B cell (primary cell): ENCODE measurements at regions not wholly inside any gene's neighbourhood (a gene's known extent, or its start where the extent isn't known, plus 50 kb on each side); places are given as distances from the start of the nearest gene placed in this dataset.

Experiments
- ATAC-seq: fragments of 200-7000 bp; cut with Tn5 transposase; one replicate; pipeline ENCODE4 v1.10.0; 2021; ENCODE audit warnings: low read depth, mild to moderate bottlenecking, moderate number of reproducible peaks, moderate library complexity
- CTCF ChIA-PET: fragments of 350-600 bp; sonication (Branson Sonifier 250); formaldehyde crosslinking; loops from one replicate; lab custom pipeline; 2021; ENCODE audit warnings: antibody characterized with exemption, inconsistent platforms; lab: Charles Lee
- POLR2A ChIA-PET: fragments of 350-600 bp; sonication (Branson Sonifier 250); formaldehyde crosslinking; loops from one replicate; lab custom pipeline; 2021; ENCODE audit warnings: antibody characterized with exemption; lab: Charles Lee
- DNase-seq: peaks from one replicate; pipeline ENCODE4 v3.0.0; 2013
- H2AFZ ChIP-seq: 2 replicates; pipeline ENCODE4 v1.6.1; 2012; ENCODE audit warnings: mild to moderate bottlenecking, low read depth, low read length; ENCODE audit not compliant: insufficient read depth, poor library complexity, severe bottlenecking
- H3K27ac ChIP-seq, 2 donors: 1 replicate in 1 of 2; 2 replicates in 1 of 2; pipeline ENCODE4 v1.5.1; 2012 to 2013; ENCODE audit warnings: low read length in 2 of 2, mild to moderate bottlenecking in 2 of 2, moderate library complexity in 1 of 2
- H3K27me3 ChIP-seq, 4 experiments: fragments of 200-600 bp in 1 of 4; sonication (generic) in 1 of 4; replicated peaks in 1 of 4; 1 replicate in 2 of 4; 2 replicates in 2 of 4; pipeline versions ENCODE4 v1.6.1 to v1.7.0; 2013 to 2016; ENCODE audit warnings: low read length in 3 of 4, mild to moderate bottlenecking in 2 of 4, mixed read lengths in 1 of 4, moderate library complexity in 1 of 4; ENCODE audit not compliant: insufficient read depth in 4 of 4, control insufficient read depth in 3 of 4; ENCODE audit errors: control extremely low read depth in 1 of 4
- H3K36me3 ChIP-seq, 2 experiments: replicated peaks in 1 of 2; 1 replicate in 1 of 2; 2 replicates in 1 of 2; pipeline versions ENCODE4 v1.6.1 to v1.7.1; 2013; ENCODE audit warnings: low read length in 1 of 2; ENCODE audit not compliant: insufficient read depth in 2 of 2, control insufficient read depth in 1 of 2; ENCODE audit errors: control extremely low read depth in 1 of 2, extremely low read depth in 1 of 2
- H3K4me1 ChIP-seq, 2 donors: fragments of 200-600 bp in 1 of 2; sonication (generic) in 1 of 2; 1 replicate in 1 of 2; 2 replicates in 1 of 2; pipeline versions ENCODE4 v1.5.1 to v1.6.1; 2013 to 2017; ENCODE audit warnings: low read length in 2 of 2; ENCODE audit not compliant: control insufficient read depth in 2 of 2, insufficient read depth in 2 of 2
- H3K4me2 ChIP-seq: replicated peaks from 2 replicates; pipeline ENCODE3; 2012; ENCODE audit warnings: mild to moderate bottlenecking, low read depth, low read length; ENCODE audit not compliant: poor library complexity, severe bottlenecking
- H3K4me3 ChIP-seq, 5 experiments: fragments of 200-600 bp in 1 of 5; sonication (generic) in 1 of 5; 1 replicate in 3 of 5; 2 replicates in 2 of 5; pipeline versions ENCODE4 v1.5.1 to v1.7.0; 2011 to 2016; ENCODE audit warnings: low read length in 4 of 5, mild to moderate bottlenecking in 4 of 5, low read depth in 2 of 5, control low read depth in 1 of 5, moderate library complexity in 1 of 5; ENCODE audit not compliant: insufficient read depth in 1 of 5; ENCODE audit errors: control extremely low read depth in 1 of 5, extremely low read depth in 1 of 5
- H3K79me2 ChIP-seq: fragments of 200-600 bp; sonication (generic); one replicate; pipeline ENCODE4 v1.6.0; 2016; ENCODE audit warnings: low read length; ENCODE audit not compliant: control insufficient read depth, insufficient read depth
- H3K9ac ChIP-seq: fragments of 200-600 bp; sonication (generic); 2 replicates; pipeline ENCODE4 v1.6.1; 2017; ENCODE audit warnings: mild to moderate bottlenecking, low read length, moderate library complexity
- H3K9me3 ChIP-seq, 3 donors: one replicate each; pipeline versions ENCODE4 v1.6.1 to v1.7.1; 2013; ENCODE audit warnings: low read length in 2 of 3; ENCODE audit not compliant: control insufficient read depth in 2 of 3, insufficient read depth in 1 of 3; ENCODE audit errors: control extremely low read depth in 1 of 3
- H4K20me1 ChIP-seq: 2 replicates; pipeline ENCODE4 v1.6.0; 2012; ENCODE audit warnings: mild to moderate bottlenecking, low read length; ENCODE audit not compliant: insufficient read depth, control insufficient read depth, poor library complexity, severe bottlenecking
- H3K27ac Mint-ChIP-seq: one replicate; pipeline ENCODE4 v1.8.0; 2021; ENCODE audit warnings: mixed read lengths
- H3K27me3 Mint-ChIP-seq: one replicate; pipeline ENCODE4 v1.8.0; 2021; ENCODE audit warnings: mixed read lengths
- H3K4me1 Mint-ChIP-seq: one replicate; pipeline ENCODE4 v1.8.0; 2021; ENCODE audit warnings: mixed read lengths
- H3K4me3 Mint-ChIP-seq: one replicate; pipeline ENCODE4 v1.8.0; 2021; ENCODE audit warnings: mixed read lengths
- H3K9me3 Mint-ChIP-seq: one replicate; pipeline ENCODE4 v1.8.0; 2022; ENCODE audit warnings: mixed read lengths; ENCODE audit not compliant: insufficient read depth
- CTCF ChIP-seq: fragments of 200-600 bp; IDR thresholded peaks from one replicate; pipeline ENCODE4 v1.8.0; 2022; ENCODE audit warnings: antibody characterized with exemption, mild to moderate bottlenecking
- EZH2 ChIP-seq: IDR thresholded peaks from 2 replicates; pipeline ENCODE4 v1.6.1; 2012; ENCODE audit warnings: borderline replicate concordance, low read depth, mild to moderate bottlenecking, moderate library complexity, low read length; ENCODE audit not compliant: insufficient read depth, poor library complexity, severe bottlenecking
- WGBS: methylation state at CpG from one replicate; pipeline ENCODE4 v1.1.5; 2013; ENCODE audit warnings: missing lambda C conversion rate; ENCODE audit not compliant: insufficient coverage; 5-methylcytosine and 5-hydroxymethylcytosine counted together
- intact Hi-C: fragments of 100-400 bp; cut with micrococcal nuclease; formaldehyde crosslinking; loops from one replicate; pipeline ENCODE4 v1.10.0; 2022

DNA sequence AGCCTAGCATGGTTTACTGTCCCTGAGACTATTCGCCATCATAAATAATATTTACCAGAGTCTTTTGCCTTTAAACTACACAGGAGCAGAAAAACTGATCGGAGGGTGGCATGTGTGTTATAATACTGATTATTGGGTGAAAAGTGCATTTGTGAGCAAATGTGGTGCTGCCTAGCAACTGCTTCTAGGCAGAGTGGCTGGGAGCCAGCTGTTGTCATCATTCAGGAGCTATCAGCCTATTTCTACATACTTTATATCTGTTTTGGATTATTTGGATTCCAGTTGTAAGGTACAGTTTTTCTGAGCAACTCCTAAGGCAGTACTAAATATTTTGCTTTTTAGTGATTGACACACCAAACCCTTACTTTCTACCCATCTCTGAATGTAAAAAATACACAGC, 75.0 kb upstream of the MSTN start:
- intact Hi-C loops: no loop called here
- Mint-ChIP-seq H3K4me1 (no peaks in the 10 kb centered on the region), H3K27me3 (no peaks in the 10 kb centered on the region), H3K9me3 (peaks cover 23% of the 10 kb centered on the region), H3K4me3 (no peak overlapping the region), H3K27ac (no peak overlapping the region)
- POLR2A ChIA-PET: no interaction called here
- H4K20me1 ChIP-seq: no peaks in the 10 kb centered on the region
- no peak overlapping the region for H3K27ac ChIP-seq
- WGBS: no CpG with 5 or more reads among the region's 2 CpGs
- no peak overlapping the region for H3K4me3 ChIP-seq
- H3K79me2 ChIP-seq: no peaks in the 10 kb centered on the region
- CTCF ChIA-PET: no interaction called here
- no peak for TF ChIP-seq EZH2
- no peak for TF ChIP-seq CTCF
- no peak overlapping the region for H3K4me2 ChIP-seq
- H3K9me3 ChIP-seq: peaks cover 0 to 14% (median 9%) of the 10 kb centered on the region in 3 donors
- H2AFZ ChIP-seq: no peak overlapping the region
- ATAC-seq: no peak
- no peak overlapping the region for H3K9ac ChIP-seq
- no peaks in the 10 kb centered on the region for H3K4me1 ChIP-seq
- no peaks in the 10 kb centered on the region for H3K36me3 ChIP-seq
- DNase-seq: no peak
- no peaks in the 10 kb centered on the region for H3K27me3 ChIP-seq

GRCh38 chr2:190136825-190137224, 74.3 kb upstream of the MSTN start:
- Histone ChIP-seq H3K4me1 (no peaks in the 10 kb centered on the region), H3K9me3 (peaks cover 0 to 14% (median 9%) of the 10 kb centered on the region in 3 donors), H4K20me1 (no peaks in the 10 kb centered on the region), H3K4me2 (no peak overlapping the region), H3K4me3 (no peak overlapping the region), H3K36me3 (no peaks in the 10 kb centered on the region), H2AFZ (no peak overlapping the region), H3K27ac (no peak overlapping the region), H3K27me3 (no peaks in the 10 kb centered on the region), H3K9ac (no peak overlapping the region), H3K79me2 (no peaks in the 10 kb centered on the region)
- POLR2A ChIA-PET: no interaction called here
- intact Hi-C loops: no loop called here
- ATAC-seq (no peak), DNase-seq (no peak)
- Mint-ChIP-seq H3K9me3 (peaks cover 23% of the 10 kb centered on the region), H3K27me3 (no peaks in the 10 kb centered on the region), H3K27ac (no peak overlapping the region), H3K4me1 (no peaks in the 10 kb centered on the region), H3K4me3 (no peak overlapping the region)
- CTCF ChIA-PET: no interaction called here
- TF ChIP-seq EZH2 (no peak), CTCF (no peak)
- no CpG with 5 or more reads among the region's 2 CpGs for WGBS
